Tibial nerve (tissue), 3 donors: ENCODE measurements at regions not wholly inside any gene's neighbourhood (a gene's known extent, or its start where the extent isn't known, plus 50 kb on each side); places are given as distances from the start of the nearest gene placed in this dataset.

Source experiments
- CTCF ChIP-seq, 5 experiments: fragments of 200-600 bp in 3 of 5; fragments of 450-650 bp in 2 of 5; sonication (generic) in 3 of 5; IDR thresholded peaks; one replicate each; pipeline ENCODE4 v1.5.1; 2016 to 2019; ENCODE audit warnings: antibody characterized with exemption in 5 of 5, mild to moderate bottlenecking in 3 of 5, moderate library complexity in 2 of 5
- POLR2A ChIP-seq, 2 donors: fragments of 450-650 bp; IDR thresholded peaks; one replicate each; pipeline ENCODE4 v1.6.1; 2017; ENCODE audit warnings: antibody characterized with exemption in 2 of 2, mild to moderate bottlenecking in 2 of 2, moderate library complexity in 2 of 2

- TF ChIP-seq CTCF (IDR thresholded peaks at IDR 0.05): no peak
- TF ChIP-seq POLR2A (IDR thresholded peaks at IDR 0.05): no peak
Measured at GRCh38 chr5:89535411-89535810, 652.4 kb upstream of the MEF2C start.
